NT2/D1 (cell line): ENCODE measurements at regions not wholly inside any gene's neighbourhood (a gene's known extent, or its start where the extent isn't known, plus 50 kb on each side); places are given as distances from the start of the nearest gene placed in this dataset.

Experiments
- DNase-seq: peaks from one replicate; pipeline ENCODE4 v3.0.0-alpha.2; 2011; ENCODE audit warnings: low read depth, low spot score
- H3K27me3 ChIP-seq: 2 replicates; pipeline ENCODE4 v1.6.0; 2011; ENCODE audit warnings: mild to moderate bottlenecking; ENCODE audit not compliant: insufficient read length, insufficient read depth
- H3K36me3 ChIP-seq: 2 replicates; pipeline ENCODE4 v1.6.1; 2011; ENCODE audit warnings: mild to moderate bottlenecking, low read length, mixed read lengths; ENCODE audit not compliant: insufficient read depth, insufficient read length
- H3K4me1 ChIP-seq: 2 replicates; pipeline ENCODE4 v1.5.1; 2011; ENCODE audit not compliant: insufficient read depth, insufficient read length
- H3K4me3 ChIP-seq: 2 replicates; pipeline ENCODE4 v1.5.1; 2011; ENCODE audit warnings: low read depth; ENCODE audit not compliant: insufficient read length
- H3K9ac ChIP-seq: 2 replicates; pipeline ENCODE4 v1.6.0; 2011; ENCODE audit warnings: low read depth; ENCODE audit not compliant: insufficient read length
- H3K9me3 ChIP-seq: 2 replicates; pipeline ENCODE4 v1.5.1; 2011; ENCODE audit warnings: mild to moderate bottlenecking, low read length; ENCODE audit not compliant: insufficient read depth
- SUZ12 ChIP-seq: IDR thresholded peaks from 2 replicates; pipeline ENCODE4 v1.6.1; 2011; ENCODE audit not compliant: insufficient read length, insufficient read depth; ENCODE audit errors: extremely low read depth
- YY1 ChIP-seq: IDR thresholded peaks from 2 replicates; pipeline ENCODE4 v1.6.1; 2011; ENCODE audit not compliant: insufficient read length, insufficient read depth
- ZNF274 ChIP-seq: IDR thresholded peaks from 2 replicates; pipeline ENCODE4 v1.6.1; 2011; ENCODE audit warnings: mild to moderate bottlenecking, low read depth, low read length

GRCh38 chr7:46970476-46970875 lies 611.4 kb downstream of the TNS3 start:
- no peak for TF ChIP-seq YY1
- Histone ChIP-seq H3K4me1 (no peaks in the 10 kb centered on the region), H3K9ac (no peak overlapping the region), H3K4me3 (no peak overlapping the region), H3K36me3 (no peaks in the 10 kb centered on the region), H3K9me3 (peaks cover 11% of the 10 kb centered on the region; the same call in 1 of the 2 replicates), H3K27me3 (no peaks in the 10 kb centered on the region)
- DNase-seq: no peak

GRCh38 chr7:46970131-46970430 lies 611.8 kb downstream of the TNS3 start:
- Histone ChIP-seq H3K27me3 (no peaks in the 10 kb centered on the region), H3K4me3 (no peak overlapping the region), H3K9me3 (peaks cover 13% of the 10 kb centered on the region; the same call in 1 of the 2 replicates), H3K9ac (no peak overlapping the region), H3K4me1 (no peaks in the 10 kb centered on the region), H3K36me3 (no peaks in the 10 kb centered on the region)
- no peak for DNase-seq
- no peak for TF ChIP-seq YY1
- TF ChIP-seq SUZ12: no peak
- TF ChIP-seq ZNF274: no peak

GRCh38 chr7:46969303-46970130 lies 612.4 kb downstream of the TNS3 start:
- H3K27me3 ChIP-seq: no peaks in the 10 kb centered on the region
- TF ChIP-seq YY1: no peak
- no peak for TF ChIP-seq SUZ12
- TF ChIP-seq ZNF274: no peak
- peaks cover 19% of the 10 kb centered on the region; the same call in 1 of the 2 replicates for H3K9me3 ChIP-seq
- no peak overlapping the region for H3K9ac ChIP-seq
- H3K4me1 ChIP-seq: no peaks in the 10 kb centered on the region
- no peak overlapping the region for H3K4me3 ChIP-seq
- no peak for DNase-seq
- H3K36me3 ChIP-seq: no peaks in the 10 kb centered on the region

GRCh38 chr7:46968003-46968402 lies 613.9 kb downstream of the TNS3 start:
- Histone ChIP-seq H3K27me3 (no peaks in the 10 kb centered on the region), H3K36me3 (no peaks in the 10 kb centered on the region), H3K4me3 (no peak overlapping the region), H3K9me3 (peaks cover 34% of the 10 kb centered on the region), H3K4me1 (no peaks in the 10 kb centered on the region), H3K9ac (no peak overlapping the region)
- DNase-seq: no peak
- TF ChIP-seq ZNF274 (no peak), YY1 (no peak), SUZ12 (no peak)

- TF ChIP-seq YY1 (no peak), SUZ12 (no peak), ZNF274 (no peak)
- H3K4me1 ChIP-seq: no peaks in the 10 kb centered on the region
- H3K9ac ChIP-seq: no peak overlapping the region
- H3K4me3 ChIP-seq: no peak overlapping the region
- H3K36me3 ChIP-seq: no peaks in the 10 kb centered on the region
- no peaks in the 10 kb centered on the region for H3K27me3 ChIP-seq
- no peak for DNase-seq
- peaks cover 40% of the 10 kb centered on the region for H3K9me3 ChIP-seq
Measured at GRCh38 chr7:46963719-46964118, 618.2 kb downstream of the TNS3 start.

- TF ChIP-seq YY1: no peak
- no peak for TF ChIP-seq ZNF274
- TF ChIP-seq SUZ12: no peak
- Histone ChIP-seq H3K36me3 (no peaks in the 10 kb centered on the region), H3K9ac (no peak overlapping the region), H3K27me3 (no peaks in the 10 kb centered on the region), H3K4me3 (no peak overlapping the region), H3K9me3 (peaks cover 33% of the 10 kb centered on the region), H3K4me1 (no peaks in the 10 kb centered on the region)
- DNase-seq: no peak
Measured at GRCh38 chr7:46960970-46961369, 620.9 kb downstream of the TNS3 start.

- no peak for TF ChIP-seq ZNF274
- TF ChIP-seq SUZ12: no peak
- TF ChIP-seq YY1: no peak
- no peaks in the 10 kb centered on the region for H3K36me3 ChIP-seq
- H3K4me1 ChIP-seq: no peaks in the 10 kb centered on the region
- no peak for DNase-seq
- H3K9ac ChIP-seq: no peak overlapping the region
- no peak overlapping the region for H3K4me3 ChIP-seq
- H3K27me3 ChIP-seq: no peaks in the 10 kb centered on the region
- no peaks in the 10 kb centered on the region for H3K9me3 ChIP-seq
Measured at GRCh38 chr7:46957195-46957594, 624.7 kb downstream of the TNS3 start.

- DNase-seq: no peak
- Histone ChIP-seq H3K4me3 (no peak overlapping the region), H3K27me3 (no peaks in the 10 kb centered on the region), H3K9ac (no peak overlapping the region), H3K4me1 (no peaks in the 10 kb centered on the region), H3K9me3 (no peaks in the 10 kb centered on the region), H3K36me3 (no peaks in the 10 kb centered on the region)
- TF ChIP-seq ZNF274: no peak
Measured at GRCh38 chr7:46955531-46955930, 626.4 kb downstream of the TNS3 start.
